ENCODE measurements at regions not wholly inside any gene's neighbourhood (a gene's known extent, or its start where the extent isn't known, plus 50 kb on each side); places are given as distances from the start of the nearest gene placed in this dataset.
A peak's percentile ranks its signal among the peaks of the same experiment; 100 is the strongest.
"Not testable (repeated sequence)": the region's sequence is repeated elsewhere in the genome, so short reads cannot be mapped to it uniquely, and the experiment has no call there.

GRCh38 chr6:20013066-20013861, 176.1 kb downstream of the ID4 start:
- Mint-ChIP-seq H3K27ac (no peak overlapping the region), H3K4me3 (no peak overlapping the region), H3K9me3 (no peaks in the 10 kb centered on the region), H3K36me3 (no peaks in the 10 kb centered on the region), H3K27me3 (peaks cover 3% of the 10 kb centered on the region), H3K4me1 (ENCODE audit: low read depth) (no peaks in the 10 kb centered on the region)
- DNase-seq, result no peak
- ChIA-PET POLR2A (no interaction called here), CTCF (no interaction called here)
- intact Hi-C loops (cut with micrococcal nuclease), result no loop called here

DNA sequence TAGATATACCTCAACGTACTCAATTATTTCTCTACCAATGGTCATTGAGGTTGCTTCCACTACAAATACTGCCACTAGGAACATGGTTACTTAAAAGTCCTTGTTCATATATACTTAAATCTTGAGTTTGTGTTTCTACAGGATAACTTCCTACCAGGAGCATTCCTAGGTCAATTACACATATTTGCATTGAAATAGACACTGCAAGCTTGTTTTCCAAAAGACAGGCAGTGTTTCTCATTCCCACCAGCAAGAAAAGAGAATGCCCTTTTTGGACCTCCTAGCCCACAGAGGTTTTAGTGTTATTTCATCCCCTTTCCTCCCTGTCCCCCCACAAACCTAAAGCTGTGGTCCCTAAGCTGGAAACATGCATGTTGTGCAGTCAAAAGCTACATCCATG, 177.3 kb downstream of the ID4 start:
- DNase-seq, result no peak
- Mint-ChIP-seq H3K27me3 (peaks cover 11% of the 10 kb centered on the region), H3K36me3 (no peaks in the 10 kb centered on the region), H3K4me3 (no peak overlapping the region), H3K27ac (no peak overlapping the region), H3K9me3 (no peaks in the 10 kb centered on the region), H3K4me1 (ENCODE audit: low read depth) (no peaks in the 10 kb centered on the region)
- intact Hi-C loops (cut with micrococcal nuclease), result no loop called here
- CTCF ChIA-PET, result no interaction called here
- POLR2A ChIA-PET, result no interaction called here

DNA sequence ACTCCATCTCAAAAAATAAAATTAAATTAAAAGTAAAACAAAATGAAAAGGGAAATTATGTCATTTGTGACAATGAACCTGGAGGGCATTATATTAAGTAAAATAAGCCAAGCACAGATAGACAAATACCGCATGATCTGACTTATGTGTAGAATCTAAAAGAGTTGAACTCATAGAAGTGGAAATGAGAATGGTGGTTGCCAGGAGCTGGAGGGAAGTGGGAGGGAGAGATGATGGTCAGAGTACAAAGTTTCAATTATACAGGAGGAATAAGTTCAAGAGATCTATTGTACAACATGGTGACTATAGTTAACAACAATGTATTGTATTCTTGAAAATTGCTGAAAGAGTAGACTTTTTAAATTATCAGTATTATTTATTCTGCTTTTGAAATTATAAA, 183.4 kb downstream of the ID4 start:
- Mint-ChIP-seq H3K9me3 (no peaks in the 10 kb centered on the region), H3K4me3 (no peak overlapping the region), H3K27ac (no peak overlapping the region), H3K4me1 (ENCODE audit: low read depth) (peaks cover 14% of the 10 kb centered on the region), H3K27me3 (peaks cover 28% of the 10 kb centered on the region), H3K36me3 (no peaks in the 10 kb centered on the region)
- ChIA-PET CTCF (no interaction called here), POLR2A (no interaction called here)
- intact Hi-C loops (cut with micrococcal nuclease), result no loop called here
- no peak for DNase-seq

DNA sequence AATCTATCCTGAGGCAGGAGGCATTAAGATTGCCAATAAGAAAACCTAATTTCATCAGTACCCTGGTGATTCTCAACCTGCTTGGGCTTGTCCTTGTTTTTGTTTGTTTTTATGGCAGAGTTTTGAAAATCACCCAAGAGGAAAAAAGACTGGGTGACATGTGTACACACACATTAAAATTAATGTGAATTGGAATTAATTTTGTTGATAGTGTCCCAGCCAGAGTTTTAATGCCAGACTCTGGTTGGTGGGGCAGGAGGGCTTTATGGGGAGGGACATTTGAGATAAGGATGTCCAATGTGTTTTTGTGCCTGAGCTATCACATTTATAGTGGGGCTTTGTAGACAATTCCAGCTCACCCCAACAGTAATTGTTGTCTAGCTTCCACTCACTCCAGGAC, 184.6 kb downstream of the ID4 start:
- Mint-ChIP-seq H3K27me3 (peaks cover 32% of the 10 kb centered on the region), H3K4me3 (no peak overlapping the region), H3K27ac (no peak overlapping the region), H3K36me3 (no peaks in the 10 kb centered on the region), H3K4me1 (ENCODE audit: low read depth) (peaks cover 14% of the 10 kb centered on the region), H3K9me3 (no peaks in the 10 kb centered on the region)
- intact Hi-C loops (cut with micrococcal nuclease), result no loop called here
- ChIA-PET POLR2A (no interaction called here), CTCF (no interaction called here)
- no peak for DNase-seq

- ChIA-PET POLR2A (interaction anchor here (0.6 kb wide), 1 partner anchor 419 kb away, joined by 5 read pairs; no protein-coding TSS in a partner anchor), CTCF (interaction anchor here (0.6 to 1.0 kb wide), 3 partner anchors 16 to 382 kb away, joined by 3 to 4 read pairs (median 4); no protein-coding TSS in a partner anchor)
- H3K27me3 Mint-ChIP-seq, result peaks cover 43% of the 10 kb centered on the region
- H3K36me3 Mint-ChIP-seq; H3K27ac Mint-ChIP-seq; H3K9me3 Mint-ChIP-seq; intact Hi-C loops (cut with micrococcal nuclease): not testable (repeated sequence)
- H3K4me3 Mint-ChIP-seq, result peak overlapping the region; percentile 57
- peak; percentile 57 for DNase-seq
- H3K4me1 Mint-ChIP-seq (ENCODE audit: low read depth), result peaks cover 14% of the 10 kb centered on the region
Measured at GRCh38 chr6:20023549-20024315, 186.6 kb downstream of the ID4 start.

GRCh38 chr6:20024316-20024673, 187.1 kb downstream of the ID4 start:
- DNase-seq, result peak; percentile 17
- H3K4me3 Mint-ChIP-seq, result peak overlapping the region; percentile 57
- POLR2A ChIA-PET, result interaction anchor here (0.6 kb wide), 1 partner anchor 420 kb away, joined by 5 read pairs; no protein-coding TSS in a partner anchor
- intact Hi-C loops (cut with micrococcal nuclease), result no loop called here
- CTCF ChIA-PET, result interaction anchor here (0.8 to 1.0 kb wide), 2 partner anchors 102 to 381 kb away, joined by 4 read pairs; no protein-coding TSS in a partner anchor
- no peaks in the 10 kb centered on the region for H3K9me3 Mint-ChIP-seq
- peaks cover 14% of the 10 kb centered on the region for H3K4me1 Mint-ChIP-seq (ENCODE audit: low read depth)
- no peak overlapping the region for H3K27ac Mint-ChIP-seq
- peaks cover 37% of the 10 kb centered on the region for H3K27me3 Mint-ChIP-seq
- H3K36me3 Mint-ChIP-seq, result no peaks in the 10 kb centered on the region

DNA sequence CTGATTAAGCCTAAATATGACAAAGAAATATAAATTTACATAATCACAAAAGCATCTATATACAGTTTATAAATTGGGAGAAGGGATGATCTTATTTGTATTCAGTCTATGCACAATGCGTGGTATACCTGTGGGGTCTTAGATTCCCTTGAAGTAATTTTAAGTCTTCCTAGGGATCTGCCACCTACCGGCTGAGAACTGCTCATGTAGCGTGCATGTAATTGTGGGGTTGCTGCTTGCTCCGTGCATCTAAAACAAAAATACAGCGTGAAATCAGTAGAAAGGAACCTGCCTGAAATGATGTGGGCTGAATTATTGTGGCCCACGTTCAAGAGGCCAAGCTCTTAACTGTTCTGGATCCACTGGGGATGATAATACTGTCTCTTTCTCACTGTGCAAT, 187.3 kb downstream of the MBOAT1 start:
- no peak overlapping the region for H3K27ac Mint-ChIP-seq
- POLR2A ChIA-PET, result no interaction called here
- peaks cover 37% of the 10 kb centered on the region for H3K27me3 Mint-ChIP-seq
- H3K36me3 Mint-ChIP-seq, result no peaks in the 10 kb centered on the region
- H3K4me3 Mint-ChIP-seq, result no peak overlapping the region
- intact Hi-C loops (cut with micrococcal nuclease), result no loop called here
- peaks cover 14% of the 10 kb centered on the region for H3K4me1 Mint-ChIP-seq (ENCODE audit: low read depth)
- CTCF ChIA-PET, result no interaction called here
- no peaks in the 10 kb centered on the region for H3K9me3 Mint-ChIP-seq
- no peak for DNase-seq

- CTCF ChIA-PET, result no interaction called here
Measured at GRCh38 chr6:20025681-20026080, 186.6 kb downstream of the MBOAT1 start.

GRCh38 chr6:20028143-20028542, 184.1 kb downstream of the MBOAT1 start:
- DNase-seq, result no peak
- ChIA-PET CTCF (no interaction called here), POLR2A (no interaction called here)
- Mint-ChIP-seq H3K4me1 (ENCODE audit: low read depth) (peaks cover 14% of the 10 kb centered on the region), H3K27ac (no peak overlapping the region), H3K4me3 (no peak overlapping the region), H3K36me3 (no peaks in the 10 kb centered on the region), H3K27me3 (peaks cover 33% of the 10 kb centered on the region), H3K9me3 (no peaks in the 10 kb centered on the region)
- intact Hi-C loops (cut with micrococcal nuclease), result no loop called here

More at GRCh38 chr6:20025681-20026080, 186.6 kb downstream of the MBOAT1 start:
- intact Hi-C loops (cut with micrococcal nuclease), result no loop called here
- Mint-ChIP-seq H3K4me3 (no peak overlapping the region), H3K9me3 (no peaks in the 10 kb centered on the region), H3K27ac (no peak overlapping the region), H3K36me3 (no peaks in the 10 kb centered on the region), H3K4me1 (ENCODE audit: low read depth) (peaks cover 14% of the 10 kb centered on the region), H3K27me3 (peaks cover 35% of the 10 kb centered on the region)
- POLR2A ChIA-PET, result no interaction called here
- no peak for DNase-seq

DNA sequence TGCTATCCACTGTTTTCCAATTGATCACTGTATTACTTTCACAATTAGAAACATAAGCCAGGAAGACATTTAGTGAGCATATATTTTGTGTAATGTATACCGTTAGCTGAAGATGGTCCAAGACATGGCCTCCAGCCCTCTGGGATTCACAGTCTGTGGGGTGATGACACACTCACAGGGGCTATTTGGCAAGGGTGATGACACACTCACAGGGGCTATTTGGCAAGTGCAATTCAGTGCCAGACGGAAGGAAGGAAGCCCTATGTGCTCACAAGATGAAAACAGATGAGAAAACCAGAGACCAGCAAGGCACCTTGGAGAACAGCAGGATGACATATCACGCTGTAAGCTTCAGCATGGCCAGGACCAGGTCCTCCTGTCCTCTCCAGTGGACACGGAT, 183.7 kb downstream of the MBOAT1 start:
- no peak for DNase-seq
- Mint-ChIP-seq H3K27ac (no peak overlapping the region), H3K9me3 (no peaks in the 10 kb centered on the region), H3K36me3 (no peaks in the 10 kb centered on the region), H3K4me3 (no peak overlapping the region), H3K4me1 (ENCODE audit: low read depth) (peaks cover 12% of the 10 kb centered on the region), H3K27me3 (peaks cover 33% of the 10 kb centered on the region)
- ChIA-PET CTCF (no interaction called here), POLR2A (no interaction called here)
- intact Hi-C loops (cut with micrococcal nuclease), result no loop called here

- H3K27ac Mint-ChIP-seq, result no peak overlapping the region
- intact Hi-C loops (cut with micrococcal nuclease), result no loop called here
- H3K27me3 Mint-ChIP-seq, result peaks cover 28% of the 10 kb centered on the region
- CTCF ChIA-PET, result no interaction called here
- H3K4me3 Mint-ChIP-seq, result no peak overlapping the region
- H3K4me1 Mint-ChIP-seq (ENCODE audit: low read depth), result no peaks in the 10 kb centered on the region
- H3K9me3 Mint-ChIP-seq, result no peaks in the 10 kb centered on the region
- DNase-seq, result no peak
- POLR2A ChIA-PET, result no interaction called here
- H3K36me3 Mint-ChIP-seq, result no peaks in the 10 kb centered on the region
Measured at GRCh38 chr6:20029979-20030378, 182.3 kb downstream of the MBOAT1 start.

DNA sequence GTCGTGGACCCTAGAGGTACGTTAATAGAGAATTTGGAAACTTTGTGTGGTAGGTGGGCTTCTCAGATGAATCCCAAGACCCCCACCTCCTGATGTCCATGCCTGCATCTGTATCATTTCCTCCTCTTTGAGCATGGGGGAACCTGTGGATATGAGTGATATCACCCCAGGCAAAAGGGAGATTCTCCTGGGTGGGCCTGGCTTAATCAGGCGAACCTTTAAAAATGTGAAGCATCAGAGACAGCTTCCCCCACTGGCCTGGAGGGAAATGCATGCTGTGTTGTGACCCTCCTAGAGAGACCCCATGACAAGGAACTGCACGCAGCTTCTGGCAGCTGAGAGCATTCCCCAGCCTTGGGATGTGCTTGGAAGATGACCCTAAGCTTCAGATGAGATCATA, 180.9 kb downstream of the MBOAT1 start:
- H3K27me3 Mint-ChIP-seq, result peaks cover 23% of the 10 kb centered on the region
- no peak for DNase-seq
- POLR2A ChIA-PET, result no interaction called here
- H3K4me3 Mint-ChIP-seq, result no peak overlapping the region
- no peaks in the 10 kb centered on the region for H3K9me3 Mint-ChIP-seq
- H3K4me1 Mint-ChIP-seq (ENCODE audit: low read depth), result no peaks in the 10 kb centered on the region
- no peak overlapping the region for H3K27ac Mint-ChIP-seq
- intact Hi-C loops (cut with micrococcal nuclease), result no loop called here
- CTCF ChIA-PET, result interaction anchor here (0.9 kb wide), 1 partner anchor 60 kb away, joined by 3 read pairs; no protein-coding TSS in a partner anchor
- no peaks in the 10 kb centered on the region for H3K36me3 Mint-ChIP-seq

All from activated CD4-positive, alpha-beta memory T cell treated with anti-CD3 and anti-CD28 coated beads for 36 hours (primary cell).